ENCODE measurements at regions not wholly inside any gene's neighbourhood (a gene's known extent, or its start where the extent isn't known, plus 50 kb on each side); places are given as distances from the start of the nearest gene placed in this dataset.

GRCh38 chr6:137315081-137315480 is 95.9 kb upstream of the IFNGR1 start:
- TF ChIP-seq, protein P1, sequence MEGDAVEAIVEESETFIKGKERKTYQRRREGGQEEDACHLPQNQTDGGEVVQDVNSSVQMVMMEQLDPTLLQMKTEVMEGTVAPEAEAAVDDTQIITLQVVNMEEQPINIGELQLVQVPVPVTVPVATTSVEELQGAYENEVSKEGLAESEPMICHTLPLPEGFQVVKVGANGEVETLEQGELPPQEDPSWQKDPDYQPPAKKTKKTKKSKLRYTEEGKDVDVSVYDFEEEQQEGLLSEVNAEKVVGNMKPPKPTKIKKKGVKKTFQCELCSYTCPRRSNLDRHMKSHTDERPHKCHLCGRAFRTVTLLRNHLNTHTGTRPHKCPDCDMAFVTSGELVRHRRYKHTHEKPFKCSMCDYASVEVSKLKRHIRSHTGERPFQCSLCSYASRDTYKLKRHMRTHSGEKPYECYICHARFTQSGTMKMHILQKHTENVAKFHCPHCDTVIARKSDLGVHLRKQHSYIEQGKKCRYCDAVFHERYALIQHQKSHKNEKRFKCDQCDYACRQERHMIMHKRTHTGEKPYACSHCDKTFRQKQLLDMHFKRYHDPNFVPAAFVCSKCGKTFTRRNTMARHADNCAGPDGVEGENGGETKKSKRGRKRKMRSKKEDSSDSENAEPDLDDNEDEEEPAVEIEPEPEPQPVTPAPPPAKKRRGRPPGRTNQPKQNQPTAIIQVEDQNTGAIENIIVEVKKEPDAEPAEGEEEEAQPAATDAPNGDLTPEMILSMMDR (conservative IDR thresholded peaks at IDR 0.05; ENCODE audit: low read depth, low read length), result no peak
- no peak for DNase-seq (ENCODE audit: low read depth)
- no peak overlapping the region for H3K4me3 ChIP-seq (ENCODE audit: low read depth, low read length)

DNA sequence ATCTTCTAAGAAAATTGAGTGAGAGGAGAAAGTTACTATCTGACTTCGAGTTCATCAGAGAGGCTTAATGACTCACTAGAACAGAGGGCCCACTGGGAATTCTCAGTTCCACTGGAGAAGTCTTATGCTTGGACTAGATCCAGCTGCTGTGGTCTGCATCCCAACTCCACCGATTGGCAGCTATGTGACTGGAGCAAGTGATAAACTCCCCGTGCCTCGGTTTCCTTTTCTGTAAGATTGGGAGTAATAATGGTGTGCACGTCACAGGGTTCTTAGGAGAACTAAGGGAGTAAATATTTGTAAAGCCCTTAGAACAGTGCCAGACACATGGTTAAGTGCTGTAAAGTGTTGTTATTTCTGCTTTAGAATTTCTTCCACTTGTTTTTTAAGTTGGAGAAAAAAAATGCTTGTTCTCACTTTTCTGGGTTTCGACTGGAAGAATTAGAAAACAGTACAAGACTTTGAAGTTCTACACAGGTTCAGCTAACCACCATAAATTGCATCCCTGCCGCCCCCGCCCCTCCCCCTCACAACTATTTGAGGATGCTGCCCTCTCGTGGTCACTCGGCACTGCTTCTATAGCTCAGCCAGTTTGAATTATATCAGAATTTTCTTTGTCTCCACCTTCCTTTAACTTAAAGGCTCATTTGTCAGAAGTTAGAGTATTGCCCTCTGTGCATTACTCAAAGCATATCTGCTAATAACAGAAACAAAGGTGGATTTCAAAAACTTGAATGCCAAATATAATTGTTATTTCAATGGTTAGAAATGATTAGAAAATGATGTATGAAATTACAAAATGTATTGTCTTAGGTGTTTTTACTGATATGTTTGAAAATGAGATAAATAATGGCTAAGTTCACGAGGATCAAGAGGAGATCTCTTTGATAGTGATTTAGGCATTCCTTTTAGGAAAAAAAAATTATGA is 95.0 kb upstream of the IFNGR1 start:
- DNase-seq (ENCODE audit: low read depth), result peak; percentile 42
- TF ChIP-seq, protein P1 (conservative IDR thresholded peaks at IDR 0.05; ENCODE audit: low read depth, low read length), result peak; percentile 92
- H3K4me3 ChIP-seq (ENCODE audit: low read depth, low read length), result no peak overlapping the region

DNA sequence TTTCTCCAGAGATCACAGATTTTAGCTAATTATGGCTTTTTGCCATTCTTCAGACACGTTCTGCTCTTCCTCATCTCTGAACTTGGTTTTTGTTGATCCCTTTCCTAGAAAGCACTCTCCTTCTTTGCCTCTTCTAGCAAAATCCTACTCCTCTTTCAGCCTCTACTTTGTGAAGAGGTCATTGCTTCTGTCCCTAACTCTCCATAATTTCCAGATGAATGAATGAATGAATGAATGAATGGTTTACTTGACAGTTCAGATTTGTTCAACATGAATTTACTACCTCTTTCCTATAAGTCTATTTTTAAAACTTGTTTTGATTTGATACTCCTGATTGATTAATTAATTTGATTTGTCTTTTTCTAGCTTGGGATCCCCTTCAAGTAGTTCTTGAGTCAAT is 94.0 kb upstream of the IFNGR1 start:
- TF ChIP-seq, protein P1 (conservative IDR thresholded peaks at IDR 0.05; ENCODE audit: low read depth, low read length), result no peak
- no peak for DNase-seq (ENCODE audit: low read depth)
- H3K4me3 ChIP-seq (ENCODE audit: low read depth, low read length), result no peak overlapping the region

DNA sequence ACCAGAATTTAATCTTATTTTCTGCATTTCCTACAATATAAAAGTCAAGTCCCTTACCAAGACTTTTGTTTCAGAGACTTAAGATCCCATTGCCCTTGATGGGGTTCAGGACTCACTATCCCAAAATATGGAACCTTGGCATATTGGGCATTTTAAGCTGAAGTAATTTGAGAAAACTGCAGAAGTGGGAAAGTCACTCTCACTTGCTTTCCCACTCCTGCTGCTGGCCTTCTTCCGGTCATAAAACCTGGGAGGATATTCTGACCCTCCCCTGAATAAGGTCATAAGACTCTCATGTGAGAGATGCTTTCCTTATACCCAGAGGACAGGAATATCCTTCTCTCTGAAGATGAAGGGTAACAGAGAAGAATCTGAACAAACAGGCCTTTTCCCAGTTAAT is 92.8 kb upstream of the IFNGR1 start:
- H3K4me3 ChIP-seq (ENCODE audit: low read depth, low read length), result no peak overlapping the region
- no peak for DNase-seq (ENCODE audit: low read depth)

DNA sequence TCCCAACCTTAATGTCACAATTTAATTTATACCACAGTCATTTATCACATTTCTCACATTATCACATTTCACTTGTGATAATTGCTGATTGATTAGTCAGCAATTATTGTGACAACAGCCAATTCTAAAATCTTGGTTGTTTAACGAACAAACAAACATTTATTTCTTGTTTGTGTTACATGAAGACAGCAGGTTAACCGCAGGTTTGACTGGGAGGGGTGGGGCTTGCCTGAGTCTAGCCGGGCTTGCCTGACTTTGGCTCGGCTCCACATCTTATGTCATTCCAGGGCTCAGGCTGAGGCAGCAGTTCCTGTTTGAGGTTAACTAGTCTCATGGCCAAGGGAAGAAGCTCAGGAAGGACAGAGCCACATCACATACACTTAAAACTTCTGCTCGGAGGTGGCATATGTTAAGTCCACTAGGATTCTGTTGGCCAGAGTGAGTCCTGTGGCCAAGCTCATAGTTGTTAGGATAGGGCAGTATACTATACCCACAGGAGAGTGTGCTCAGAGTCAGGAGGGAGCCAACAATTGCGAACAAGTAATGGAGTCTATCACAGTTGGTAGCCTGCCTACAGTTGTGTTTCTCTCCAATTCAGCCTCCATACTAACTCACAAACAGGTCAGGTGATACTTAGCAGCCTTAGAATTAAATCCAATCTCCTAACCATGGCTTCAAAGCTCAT is 90.0 kb upstream of the IFNGR1 start:
- peak; percentile 52 for DNase-seq (ENCODE audit: low read depth)
- no peak overlapping the region for H3K4me3 ChIP-seq (ENCODE audit: low read depth, low read length)
- TF ChIP-seq, protein P1 (conservative IDR thresholded peaks at IDR 0.05; ENCODE audit: low read depth, low read length), result no peak

More for the DNA sequence above, 92.8 kb upstream of the IFNGR1 start:
- TF ChIP-seq, protein P1 (conservative IDR thresholded peaks at IDR 0.05; ENCODE audit: low read depth, low read length), result no peak

- TF ChIP-seq, protein P1 (conservative IDR thresholded peaks at IDR 0.05; ENCODE audit: low read depth, low read length), result no peak
- DNase-seq (ENCODE audit: low read depth), result no peak
- H3K4me3 ChIP-seq (ENCODE audit: low read depth, low read length), result no peak overlapping the region
Measured at GRCh38 chr6:137307163-137307854, 88.1 kb upstream of the IFNGR1 start.
